ENCODE measurements at regions not wholly inside any gene's neighbourhood (a gene's known extent, or its start where the extent isn't known, plus 50 kb on each side); places are given as distances from the start of the nearest gene placed in this dataset.

DNA sequence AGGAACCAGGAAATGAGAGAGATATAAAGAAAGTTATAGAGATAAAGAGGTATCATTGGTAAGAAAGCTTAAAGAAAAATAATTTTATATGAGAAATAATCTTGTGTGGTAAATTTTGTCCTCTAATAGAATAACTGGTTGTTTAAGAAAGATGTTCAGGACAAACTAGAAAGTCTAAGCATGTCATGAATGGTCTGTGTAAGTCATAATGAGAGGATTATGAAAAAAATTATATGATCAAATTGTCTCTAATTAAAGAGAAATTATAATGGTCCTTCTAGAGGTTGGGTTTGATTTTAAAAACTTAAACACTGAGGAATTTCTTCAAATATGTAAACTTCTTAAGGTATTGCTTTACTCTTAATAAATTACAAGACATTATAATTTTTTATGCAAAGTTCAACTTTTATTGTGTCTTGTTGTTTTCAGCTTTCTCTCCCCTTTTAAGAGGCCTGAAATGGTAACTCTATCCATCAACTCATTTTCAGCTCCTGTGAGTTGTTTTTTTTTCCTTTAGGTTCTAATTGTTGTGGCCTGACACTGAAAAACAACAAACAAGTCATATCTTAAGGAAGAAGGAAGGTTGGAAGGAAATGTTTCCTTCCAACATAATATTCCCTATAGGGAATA lies 88.2 kb upstream of the CNOT2 start:
- DNase-seq (ENCODE audit: low read depth in 2 of 2), result no peak

DNA sequence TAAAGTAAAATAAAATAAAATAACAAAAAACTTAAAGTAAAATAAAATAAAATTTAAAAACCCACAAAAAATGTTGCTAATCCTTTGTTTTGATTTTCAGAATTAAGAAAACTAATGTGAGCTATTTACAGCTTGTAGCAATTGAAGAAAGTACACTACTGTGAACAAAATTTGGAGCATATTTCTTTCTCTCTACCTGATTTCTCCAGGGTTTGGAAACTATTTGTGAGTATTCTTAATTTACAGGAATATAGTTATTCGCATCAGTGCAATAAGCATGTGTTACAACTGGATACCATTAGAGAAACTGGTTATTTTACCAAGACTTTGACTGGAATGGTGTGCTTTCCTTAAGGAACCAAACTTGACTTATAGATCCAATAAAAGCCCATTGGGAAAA lies 86.1 kb upstream of the CNOT2 start:
- no peak for DNase-seq (ENCODE audit: low read depth in 2 of 2)

DNA sequence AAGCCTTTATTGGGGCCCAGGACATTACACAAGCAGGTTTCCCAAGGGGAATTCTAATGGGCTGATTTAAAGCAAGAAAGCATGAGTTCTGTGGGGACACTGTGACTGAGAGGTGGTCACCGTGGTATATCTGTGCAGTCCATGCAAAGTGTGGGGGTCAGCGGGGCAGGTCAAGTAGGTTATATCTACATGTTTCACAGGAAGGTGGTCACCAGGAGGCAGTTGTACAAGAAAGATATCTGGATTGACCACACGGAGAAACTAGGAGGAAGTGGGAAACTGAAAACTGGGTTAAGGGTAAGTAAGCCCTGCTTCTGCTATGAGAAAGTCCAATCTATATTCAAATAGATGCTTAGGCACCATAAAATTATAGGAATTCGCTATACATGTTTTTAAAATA lies 77.8 kb upstream of the CNOT2 start:
- DNase-seq (ENCODE audit: low read depth in 2 of 2), result no peak

DNA sequence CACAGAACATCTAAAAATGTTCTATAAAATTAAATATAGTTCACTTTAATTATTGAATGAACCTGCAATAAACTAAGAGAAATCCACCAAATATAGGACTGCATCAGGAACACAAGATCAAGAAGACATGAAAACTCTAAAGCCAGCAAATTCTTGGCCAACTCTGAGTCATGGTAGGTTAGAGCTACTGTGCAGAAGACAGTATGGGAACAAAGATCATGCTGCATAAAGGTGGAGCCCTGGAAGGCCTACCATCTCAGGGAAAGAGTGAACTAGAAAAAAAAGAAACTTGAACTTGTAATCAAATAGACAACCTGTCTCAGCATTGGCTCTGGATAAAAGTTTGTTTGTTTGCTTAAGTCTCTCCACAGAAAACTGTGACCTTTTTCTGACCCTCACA lies 66.9 kb upstream of the CNOT2 start:
- no peak for DNase-seq (ENCODE audit: low read depth in 2 of 2)

- DNase-seq (ENCODE audit: low read depth in 2 of 2), result no peak
Observed at GRCh38 chr12:70177631-70178030, 65.6 kb upstream of the CNOT2 start.

DNA sequence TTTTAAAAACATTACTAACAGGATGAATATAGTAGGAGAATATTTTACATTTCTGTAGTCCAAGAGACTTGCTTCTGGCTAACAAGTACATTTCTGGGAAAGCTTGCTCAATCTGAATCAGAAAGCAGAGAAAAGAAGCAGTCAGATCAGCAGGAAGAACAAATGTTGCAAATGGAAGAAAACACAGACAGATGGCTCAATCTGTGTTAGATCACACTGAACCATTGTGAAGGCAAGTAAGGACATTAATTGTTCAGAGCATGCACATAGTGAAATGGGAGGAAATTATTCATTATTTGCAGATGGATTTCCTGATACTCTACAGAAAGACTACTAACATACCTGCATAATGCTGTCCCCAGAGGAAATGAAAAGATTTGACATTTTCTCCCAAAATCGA lies 65.2 kb upstream of the CNOT2 start:
- DNase-seq (ENCODE audit: low read depth in 2 of 2), result no peak

DNA sequence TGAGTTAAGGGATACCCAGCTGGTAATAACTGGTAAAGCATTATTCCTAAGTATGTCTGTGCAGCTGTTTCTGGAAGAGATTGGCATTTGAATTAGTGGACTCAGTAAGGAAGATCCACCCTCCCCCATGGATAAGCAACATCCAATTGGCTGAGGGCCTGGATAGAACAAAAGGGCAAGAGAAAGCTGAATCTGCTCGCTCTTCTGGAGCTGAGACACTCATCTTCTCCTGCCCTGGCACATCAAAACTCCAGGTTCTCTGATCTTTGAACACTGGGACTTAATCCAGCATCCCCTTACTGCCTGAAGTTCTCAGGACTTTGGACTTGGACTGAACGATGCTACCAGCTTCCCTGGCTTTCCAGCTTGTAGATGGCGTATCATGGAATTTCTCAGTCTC lies 63.1 kb upstream of the CNOT2 start:
- no peak for DNase-seq (ENCODE audit: low read depth in 2 of 2)

- DNase-seq (ENCODE audit: low read depth in 2 of 2), result no peak
Observed at GRCh38 chr12:70185301-70185700, 57.9 kb upstream of the CNOT2 start.

DNA sequence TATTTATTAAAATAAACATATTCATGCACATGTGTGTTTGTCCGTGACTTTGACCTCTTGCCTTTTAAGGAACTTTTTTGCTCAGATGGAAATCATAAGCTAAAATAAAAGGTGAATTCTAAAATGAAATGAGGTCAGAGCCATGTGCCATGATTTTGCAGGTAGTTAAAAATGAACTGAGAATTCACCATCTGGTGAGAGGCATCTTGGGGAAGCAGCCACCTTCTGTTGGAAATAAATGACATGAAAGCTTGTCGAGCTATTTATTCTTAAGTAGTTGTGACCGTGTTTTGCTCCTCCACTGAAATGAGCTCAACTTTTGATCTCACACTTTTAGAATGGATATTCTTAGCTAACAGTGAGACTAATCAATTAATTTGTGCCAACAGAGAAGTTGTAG lies 56.8 kb upstream of the CNOT2 start:
- DNase-seq (ENCODE audit: low read depth in 2 of 2), result no peak

DNA sequence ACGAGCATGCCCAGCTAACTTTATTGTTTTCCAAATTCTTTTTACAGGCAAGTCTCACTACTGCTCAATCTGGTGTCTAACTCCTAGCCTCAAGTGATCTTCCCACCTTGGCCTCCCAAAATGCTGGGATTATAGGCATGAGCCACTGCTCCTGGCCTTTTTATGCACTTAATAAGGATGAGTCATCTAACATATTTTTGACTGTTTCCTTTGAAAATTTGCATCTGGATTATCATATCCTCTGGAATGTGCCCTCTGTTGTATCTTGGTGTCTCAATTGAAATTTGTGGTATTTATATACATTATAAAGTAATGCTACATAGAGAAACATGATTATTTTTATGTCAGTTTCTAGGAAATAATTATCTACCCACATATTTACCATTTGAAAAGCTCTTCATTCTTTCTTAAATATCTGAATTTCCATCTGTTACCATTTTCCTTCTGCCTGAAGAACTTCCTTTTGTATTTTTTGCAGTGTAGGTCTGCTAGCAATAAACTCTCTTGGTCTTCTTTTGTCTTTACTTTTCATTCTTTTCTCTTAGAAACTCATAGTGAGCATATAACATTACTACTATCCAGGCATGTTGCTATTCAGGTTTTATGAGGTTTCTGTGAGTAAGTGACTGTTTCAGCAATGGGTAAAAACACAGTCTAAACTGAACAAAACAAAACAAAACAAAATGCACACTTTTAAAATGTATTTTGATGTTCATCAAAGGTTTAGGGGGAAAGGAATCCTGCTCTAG lies 52.8 kb upstream of the CNOT2 start:
- no peak for DNase-seq (ENCODE audit: low read depth in 2 of 2)
